ENCODE measurements at regions not wholly inside any gene's neighbourhood (a gene's known extent, or its start where the extent isn't known, plus 50 kb on each side); places are given as distances from the start of the nearest gene placed in this dataset.

GRCh38 chr14:22508662-22509035, 80.4 kb downstream of the DAD1 start:
- TF ChIP-seq HDGF (IDR thresholded peaks at IDR 0.05; ENCODE audit: borderline replicate concordance) (no peak), SUZ12 (IDR thresholded peaks at IDR 0.05) (no peak), TARDBP (IDR thresholded peaks at IDR 0.05) (no peak), ELF4 (IDR thresholded peaks at IDR 0.05) (no peak), ARNT (IDR thresholded peaks at IDR 0.05) (no peak), LEF1 (IDR thresholded peaks at IDR 0.05; ENCODE audit: borderline replicate concordance) (no peak), FOXK2 (IDR thresholded peaks at IDR 0.05) (no peak), FOXA1 (IDR thresholded peaks at IDR 0.05) (no peak), SP1 (IDR thresholded peaks at IDR 0.05) (no peak), BHLHE40 (IDR thresholded peaks at IDR 0.05; ENCODE audit: borderline replicate concordance) (no peak), CTBP1 (IDR thresholded peaks at IDR 0.05; ENCODE audit: borderline replicate concordance) (no peak), ZNF384 (IDR thresholded peaks at IDR 0.05) (no peak), FOXM1 (IDR thresholded peaks at IDR 0.05; ENCODE audit: borderline replicate concordance) (no peak)

Data from HEK293T (cell line).